OCI-LY3 (cell line): ENCODE measurements at regions not wholly inside any gene's neighbourhood (a gene's known extent, or its start where the extent isn't known, plus 50 kb on each side); places are given as distances from the start of the nearest gene placed in this dataset.

Experiments used
- CTCF ChIP-seq: fragments of 200-600, 300-600 bp; sonication (generic); IDR thresholded peaks from 2 replicates; pipeline ENCODE4 v1.5.1; 2014; ENCODE audit warnings: antibody characterized with exemption, low read length, low read depth
- EZH2phosphoT487 ChIP-seq: fragments of 200-600 bp; shearing (Covaris generic); IDR thresholded peaks from 2 replicates; pipeline ENCODE4 v1.6.1; 2018; ENCODE audit warnings: antibody characterized with exemption, mixed run types, low read depth

GRCh38 chr12:94832780-94833681 lies 170.5 kb downstream of the NDUFA12 start:
- TF ChIP-seq CTCF (no peak), EZH2phosphoT487 (no peak)
